Sigmoid colon (tissue), 6 donors: ENCODE measurements at regions not wholly inside any gene's neighbourhood (a gene's known extent, or its start where the extent isn't known, plus 50 kb on each side); places are given as distances from the start of the nearest gene placed in this dataset.

Experiments used
- DNase-seq: peaks from one replicate; pipeline ENCODE4 v3.0.0-alpha.2; 2019
- H3K27ac ChIP-seq, 4 donors: fragments of 200-600 bp; sonication (generic); one replicate each; pipeline ENCODE4 v1.5.1; 2016 to 2019; ENCODE audit warnings: mild to moderate bottlenecking in 1 of 4
- H3K27me3 ChIP-seq, 3 donors: fragments of 200-600 bp; sonication (generic); one replicate each; pipeline ENCODE4 v1.5.1; 2019; ENCODE audit warnings: mild to moderate bottlenecking in 1 of 3
- H3K36me3 ChIP-seq, 4 donors: fragments of 200-600 bp; sonication (generic); one replicate each; pipeline ENCODE4 v1.5.1; 2016 to 2019
- H3K4me1 ChIP-seq, 4 donors: fragments of 200-600 bp; sonication (generic); one replicate each; pipeline ENCODE4 v1.5.1; 2017 to 2019
- H3K4me3 ChIP-seq, 4 donors: fragments of 200-600 bp; sonication (generic); one replicate each; pipeline ENCODE4 v1.5.1; 2017 to 2019; ENCODE audit warnings: mild to moderate bottlenecking in 2 of 4, moderate library complexity in 1 of 4
- H3K9me3 ChIP-seq, 4 donors: fragments of 200-600 bp in 3 of 4; sonication (generic) in 3 of 4; one replicate each; pipeline versions ENCODE4 v1.5.1 to v1.6.1; 2013 to 2019
- CTCF ChIP-seq, 4 experiments: fragments of 450-650 bp in 3 of 4; fragments of 200-600 bp in 1 of 4; IDR thresholded peaks; one replicate each; pipeline ENCODE4 v1.5.1; 2016 to 2019; ENCODE audit warnings: antibody characterized with exemption in 4 of 4, mild to moderate bottlenecking in 3 of 4, moderate library complexity in 2 of 4
- EP300 ChIP-seq, 4 donors: sonication (generic); formaldehyde crosslinking; IDR thresholded peaks; one replicate each; pipeline ENCODE4 v1.6.1; 2017; ENCODE audit warnings: antibody characterized with exemption in 4 of 4
- POLR2A ChIP-seq, 2 donors: fragments of 450-650 bp; IDR thresholded peaks; one replicate each; pipeline ENCODE4 v1.6.1; 2016; ENCODE audit warnings: antibody characterized with exemption in 2 of 2, mild to moderate bottlenecking in 2 of 2, moderate library complexity in 2 of 2
- POLR2AphosphoS5 ChIP-seq, 4 donors: sonication (generic); formaldehyde crosslinking; IDR thresholded peaks; one replicate each; pipeline ENCODE4 v1.6.1; 2017; ENCODE audit warnings: antibody characterized with exemption in 4 of 4
- WGBS, 2 donors: extraction: QIAGEN DNeasy Blood & Tissue Kit; methylation state at CpG; one replicate each; pipeline ENCODE4 v1.1.7; 2013; 5-methylcytosine and 5-hydroxymethylcytosine counted together
- intact Hi-C: fragments of 100-400 bp; cut with DNase I; formaldehyde crosslinking; loops from one replicate; pipeline ENCODE4 v1.15.1; 2023
- donor health status: healthy with polysubstance abuse.
- donor health status: healthy.

- Histone ChIP-seq H3K4me1 (peaks cover 0 to 12% (median 4%) of the 10 kb centered on the region in 4 donors), H3K4me3 (no peak overlapping the region), H3K27ac (no peak overlapping the region), H3K27me3 (no peaks in the 10 kb centered on the region), H3K9me3 (no peaks in the 10 kb centered on the region), H3K36me3 (no peaks in the 10 kb centered on the region)
- TF ChIP-seq CTCF (IDR thresholded peaks at IDR 0.05), result no peak
- no peak for TF ChIP-seq EP300 (IDR thresholded peaks at IDR 0.05)
- no peak for TF ChIP-seq POLR2A (IDR thresholded peaks at IDR 0.05)
- no peak for TF ChIP-seq POLR2AphosphoS5 (IDR thresholded peaks at IDR 0.05)
- DNase-seq, result no peak
- 14 to 47% methylated on average over 6 of the region's 6 CpGs for WGBS, 2 donors
- intact Hi-C loops, result no loop called here
Observed at GRCh38 chr4:110854021-110854678, 231.3 kb upstream of the PITX2 start.

GRCh38 chr4:110860125-110860524, 237.2 kb upstream of the PITX2 start:
- no peak for DNase-seq
- intact Hi-C loops, result no loop called here
- H3K9me3 ChIP-seq, result no peaks in the 10 kb centered on the region
- H3K4me1 ChIP-seq, result no peaks in the 10 kb centered on the region
- no peak overlapping the region for H3K4me3 ChIP-seq
- H3K27ac ChIP-seq, result no peak overlapping the region
- 17 to 72% methylated on average over 6 of the region's 6 CpGs for WGBS, 2 donors
- H3K36me3 ChIP-seq, result no peaks in the 10 kb centered on the region
- TF ChIP-seq CTCF (IDR thresholded peaks at IDR 0.05), result no peak
- TF ChIP-seq POLR2AphosphoS5 (IDR thresholded peaks at IDR 0.05), result no peak
- no peak for TF ChIP-seq EP300 (IDR thresholded peaks at IDR 0.05)
- no peak for TF ChIP-seq POLR2A (IDR thresholded peaks at IDR 0.05)
- no peaks in the 10 kb centered on the region for H3K27me3 ChIP-seq

GRCh38 chr4:110860901-110861300, 238.0 kb upstream of the PITX2 start:
- TF ChIP-seq POLR2A (IDR thresholded peaks at IDR 0.05) (no peak), CTCF (IDR thresholded peaks at IDR 0.05) (no peak)
- Histone ChIP-seq H3K27me3 (no peaks in the 10 kb centered on the region), H3K36me3 (no peaks in the 10 kb centered on the region), H3K9me3 (no peaks in the 10 kb centered on the region), H3K27ac (no peak overlapping the region), H3K4me3 (no peak overlapping the region), H3K4me1 (no peaks in the 10 kb centered on the region)
- no peak for DNase-seq
- WGBS, 2 donors, result 92 to 94% methylated on average over 1 of the region's 1 CpG
- intact Hi-C loops, result no loop called here

- intact Hi-C loops, result no loop called here
- no peak for TF ChIP-seq POLR2A (IDR thresholded peaks at IDR 0.05)
- no peak for TF ChIP-seq CTCF (IDR thresholded peaks at IDR 0.05)
- Histone ChIP-seq H3K9me3 (no peaks in the 10 kb centered on the region), H3K4me1 (no peaks in the 10 kb centered on the region), H3K36me3 (no peaks in the 10 kb centered on the region), H3K27ac (no peak overlapping the region), H3K27me3 (no peaks in the 10 kb centered on the region), H3K4me3 (no peak overlapping the region)
- WGBS, 2 donors, result 5 to 20% methylated on average over 1 of the region's 1 CpG
- DNase-seq, result no peak
Observed at GRCh38 chr4:110865611-110866259, 242.9 kb upstream of the PITX2 start.
